ENCODE measurements at regions not wholly inside any gene's neighbourhood (a gene's known extent, or its start where the extent isn't known, plus 50 kb on each side); places are given as distances from the start of the nearest gene placed in this dataset.
"Not testable (repeated sequence)": the region's sequence is repeated elsewhere in the genome, so short reads cannot be mapped to it uniquely, and the experiment has no call there.

DNA sequence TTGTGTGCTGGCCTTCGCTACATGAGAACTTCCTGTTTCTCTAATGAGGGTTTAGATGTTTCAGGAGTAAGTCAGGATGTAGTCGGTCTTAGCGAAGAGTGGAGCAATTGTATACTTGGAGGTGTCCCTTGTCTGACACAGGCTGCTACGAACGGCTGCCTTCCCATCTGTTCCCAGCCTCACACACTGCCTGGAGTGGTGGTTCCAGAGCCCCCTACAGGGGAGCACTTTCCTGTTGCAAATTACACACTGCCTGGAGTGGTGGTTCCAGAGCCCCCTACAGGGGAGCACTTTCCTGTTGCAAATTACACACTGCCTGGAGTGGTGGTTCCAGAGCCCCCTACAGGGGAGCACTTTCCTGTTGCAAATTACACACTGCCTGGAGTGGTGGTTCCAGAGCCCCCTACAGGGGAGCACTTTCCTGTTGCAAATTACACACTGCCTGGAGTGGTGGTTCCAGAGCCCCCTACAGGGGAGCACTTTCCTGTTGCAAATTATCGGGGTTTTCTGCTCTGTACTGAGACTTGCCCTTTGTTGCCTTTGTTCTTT, 126.5 kb upstream of the L3MBTL4 start:
- not testable (repeated sequence) for H3K9me3 ChIP-seq (ENCODE audit: low read length); H3K27me3 ChIP-seq (ENCODE audit: insufficient read depth, low read length); H3K79me2 ChIP-seq (ENCODE audit: insufficient read depth, low read length); H3K4me2 ChIP-seq (ENCODE audit: low read length); H3F3A ChIP-seq (ENCODE audit: insufficient read depth, low read length); H3K9ac ChIP-seq (ENCODE audit: low read length); H3K27ac ChIP-seq (ENCODE audit: low read depth, low read length, poor library complexity, severe bottlenecking); H3K4me1 ChIP-seq (ENCODE audit: insufficient read depth, low read length, severe bottlenecking); H4K20me1 ChIP-seq (ENCODE audit: insufficient read depth, low read length); H3K9me2 ChIP-seq (ENCODE audit: low read depth, low read length); H2AFZ ChIP-seq (ENCODE audit: low read length); H3K36me3 ChIP-seq (ENCODE audit: insufficient read depth, low read length); H3K4me3 ChIP-seq (ENCODE audit: low read depth, low read length, poor library complexity, severe bottlenecking)
- TF ChIP-seq CTCF (IDR thresholded peaks at IDR 0.05; ENCODE audit: low read length): peak; percentile 46; the same call in 1 of the 2 replicates

DNA sequence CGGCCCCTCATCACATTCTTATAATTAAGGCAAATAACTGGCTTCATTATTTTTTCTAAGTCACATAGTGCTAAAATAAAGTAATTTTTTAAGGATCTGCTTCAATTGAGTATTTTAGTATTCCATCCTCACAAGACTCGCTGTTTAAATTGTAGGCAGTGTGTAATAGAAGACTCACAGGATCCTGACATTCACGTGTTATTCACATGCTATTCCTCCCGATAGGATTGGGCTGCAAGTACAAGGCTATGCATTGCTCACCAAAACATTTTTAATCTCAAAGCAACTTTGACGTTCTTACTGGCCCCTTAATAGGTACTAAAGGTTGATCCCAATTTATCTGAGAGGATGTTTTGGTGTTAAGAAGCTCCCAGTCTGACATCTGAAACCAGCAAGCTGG, 127.6 kb upstream of the L3MBTL4 start:
- Histone ChIP-seq H3K27me3 (ENCODE audit: insufficient read depth, low read length) (no peaks in the 10 kb centered on the region), H3K79me2 (ENCODE audit: insufficient read depth, low read length) (no peaks in the 10 kb centered on the region), H4K20me1 (ENCODE audit: insufficient read depth, low read length) (no peaks in the 10 kb centered on the region), H3K9me3 (ENCODE audit: low read length) (0 out of 2 replicates have a peak, but pooled peaks cover 3% of the 10 kb centered on the region), H2AFZ (ENCODE audit: low read length) (no peak overlapping the region), H3K9ac (ENCODE audit: low read length) (no peak overlapping the region), H3F3A (ENCODE audit: insufficient read depth, low read length) (no peaks in the 10 kb centered on the region), H3K36me3 (ENCODE audit: insufficient read depth, low read length) (no peaks in the 10 kb centered on the region), H3K4me3 (ENCODE audit: low read depth, low read length, poor library complexity, severe bottlenecking) (no peak overlapping the region), H3K27ac (ENCODE audit: low read depth, low read length, poor library complexity, severe bottlenecking) (no peak overlapping the region), H3K4me1 (ENCODE audit: insufficient read depth, low read length, severe bottlenecking) (no peaks in the 10 kb centered on the region), H3K4me2 (ENCODE audit: low read length) (no peak overlapping the region), H3K9me2 (ENCODE audit: low read depth, low read length) (no peaks in the 10 kb centered on the region)
- TF ChIP-seq EZH2 (IDR thresholded peaks at IDR 0.05; ENCODE audit: borderline replicate concordance, low read length) (no peak), CTCF (IDR thresholded peaks at IDR 0.05; ENCODE audit: low read length) (no peak)

DNA sequence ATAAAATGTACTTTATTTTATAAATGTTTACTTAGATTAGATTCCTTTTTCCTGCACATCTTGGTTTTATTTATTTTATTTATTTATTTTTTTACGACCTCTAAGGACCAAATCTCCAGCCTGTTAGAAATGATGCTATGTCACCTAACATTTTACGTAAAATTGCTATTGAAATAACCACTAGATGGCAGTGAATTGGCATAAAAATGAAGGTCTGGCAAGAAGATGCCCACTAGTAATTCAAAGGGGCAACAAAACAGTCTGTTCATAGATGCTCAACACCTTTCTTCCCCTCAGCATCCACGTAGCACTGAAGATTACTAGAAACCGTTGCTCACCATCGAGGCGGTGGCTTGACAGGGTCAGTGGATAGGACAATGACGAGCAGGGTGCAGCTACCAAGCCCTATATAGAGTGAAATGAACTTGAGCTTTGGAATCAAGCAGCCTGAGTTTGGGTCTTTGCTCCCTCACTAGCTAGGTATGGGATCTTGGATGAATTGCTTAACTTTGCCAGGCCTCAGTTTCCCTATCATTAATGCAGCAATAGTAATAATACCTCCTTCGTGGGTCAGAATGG, 128.7 kb upstream of the L3MBTL4 start:
- Histone ChIP-seq H3K4me2 (ENCODE audit: low read length) (no peak overlapping the region), H2AFZ (ENCODE audit: low read length) (no peak overlapping the region), H3K9ac (ENCODE audit: low read length) (no peak overlapping the region), H3K79me2 (ENCODE audit: insufficient read depth, low read length) (no peaks in the 10 kb centered on the region), H4K20me1 (ENCODE audit: insufficient read depth, low read length) (no peaks in the 10 kb centered on the region), H3K9me2 (ENCODE audit: low read depth, low read length) (no peaks in the 10 kb centered on the region), H3K27me3 (ENCODE audit: insufficient read depth, low read length) (no peaks in the 10 kb centered on the region), H3K36me3 (ENCODE audit: insufficient read depth, low read length) (no peaks in the 10 kb centered on the region), H3K4me3 (ENCODE audit: low read depth, low read length, poor library complexity, severe bottlenecking) (no peak overlapping the region), H3F3A (ENCODE audit: insufficient read depth, low read length) (no peaks in the 10 kb centered on the region), H3K27ac (ENCODE audit: low read depth, low read length, poor library complexity, severe bottlenecking) (no peak overlapping the region), H3K9me3 (ENCODE audit: low read length) (no peaks in the 10 kb centered on the region), H3K4me1 (ENCODE audit: insufficient read depth, low read length, severe bottlenecking) (no peaks in the 10 kb centered on the region)
- TF ChIP-seq CTCF (IDR thresholded peaks at IDR 0.05; ENCODE audit: low read length) (peak; percentile 65), EZH2 (IDR thresholded peaks at IDR 0.05; ENCODE audit: borderline replicate concordance, low read length) (no peak)

Measured in OCI-LY1 (cell line).